ENCODE measurements at regions not wholly inside any gene's neighbourhood (a gene's known extent, or its start where the extent isn't known, plus 50 kb on each side); places are given as distances from the start of the nearest gene placed in this dataset.

DNA sequence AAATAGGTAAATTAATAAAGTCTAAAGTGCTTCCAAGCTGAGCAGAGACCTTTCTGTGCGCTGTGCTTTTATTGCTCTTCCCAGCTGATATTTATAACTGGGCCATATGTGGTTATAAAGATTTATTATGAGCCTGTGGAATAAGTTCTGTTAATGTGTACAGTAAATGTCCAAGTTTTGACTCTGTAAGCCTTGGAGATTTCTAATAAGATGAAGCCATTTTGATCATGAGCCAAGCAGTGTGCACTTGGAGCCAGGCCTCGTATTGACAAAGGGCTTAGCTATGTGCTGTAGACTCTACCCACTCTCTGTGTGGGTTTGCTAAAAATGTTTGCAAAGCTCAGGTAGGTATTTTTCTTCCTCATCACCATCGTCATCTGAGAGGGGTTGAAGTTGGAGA is 361.1 kb downstream of the FOXA2 start:
- Histone ChIP-seq H3K4me1 (no peaks in the 10 kb centered on the region), H3K27me3 (no peaks in the 10 kb centered on the region), H3K4me3 (no peak overlapping the region), H3K9me3 (no peaks in the 10 kb centered on the region), H3K36me3 (replicated peaks in 1 of 2; ENCODE audit: insufficient read depth in 1 of 2, low read depth in 2 of 2) (no peaks in the 10 kb centered on the region), H3K27ac (no peak overlapping the region)
- 56 to 65% methylated on average over 3 of the region's 3 CpGs for WGBS, 2 donors
- TF ChIP-seq, protein P1, sequence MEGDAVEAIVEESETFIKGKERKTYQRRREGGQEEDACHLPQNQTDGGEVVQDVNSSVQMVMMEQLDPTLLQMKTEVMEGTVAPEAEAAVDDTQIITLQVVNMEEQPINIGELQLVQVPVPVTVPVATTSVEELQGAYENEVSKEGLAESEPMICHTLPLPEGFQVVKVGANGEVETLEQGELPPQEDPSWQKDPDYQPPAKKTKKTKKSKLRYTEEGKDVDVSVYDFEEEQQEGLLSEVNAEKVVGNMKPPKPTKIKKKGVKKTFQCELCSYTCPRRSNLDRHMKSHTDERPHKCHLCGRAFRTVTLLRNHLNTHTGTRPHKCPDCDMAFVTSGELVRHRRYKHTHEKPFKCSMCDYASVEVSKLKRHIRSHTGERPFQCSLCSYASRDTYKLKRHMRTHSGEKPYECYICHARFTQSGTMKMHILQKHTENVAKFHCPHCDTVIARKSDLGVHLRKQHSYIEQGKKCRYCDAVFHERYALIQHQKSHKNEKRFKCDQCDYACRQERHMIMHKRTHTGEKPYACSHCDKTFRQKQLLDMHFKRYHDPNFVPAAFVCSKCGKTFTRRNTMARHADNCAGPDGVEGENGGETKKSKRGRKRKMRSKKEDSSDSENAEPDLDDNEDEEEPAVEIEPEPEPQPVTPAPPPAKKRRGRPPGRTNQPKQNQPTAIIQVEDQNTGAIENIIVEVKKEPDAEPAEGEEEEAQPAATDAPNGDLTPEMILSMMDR (IDR thresholded peaks at IDR 0.05) = no peak
- TF ChIP-seq POLR2A (IDR thresholded peaks at IDR 0.05) = no peak
- no peak for DNase-seq
- ATAC-seq = no peak
- intact Hi-C loops (cut with DNase I) = no loop called here

DNA sequence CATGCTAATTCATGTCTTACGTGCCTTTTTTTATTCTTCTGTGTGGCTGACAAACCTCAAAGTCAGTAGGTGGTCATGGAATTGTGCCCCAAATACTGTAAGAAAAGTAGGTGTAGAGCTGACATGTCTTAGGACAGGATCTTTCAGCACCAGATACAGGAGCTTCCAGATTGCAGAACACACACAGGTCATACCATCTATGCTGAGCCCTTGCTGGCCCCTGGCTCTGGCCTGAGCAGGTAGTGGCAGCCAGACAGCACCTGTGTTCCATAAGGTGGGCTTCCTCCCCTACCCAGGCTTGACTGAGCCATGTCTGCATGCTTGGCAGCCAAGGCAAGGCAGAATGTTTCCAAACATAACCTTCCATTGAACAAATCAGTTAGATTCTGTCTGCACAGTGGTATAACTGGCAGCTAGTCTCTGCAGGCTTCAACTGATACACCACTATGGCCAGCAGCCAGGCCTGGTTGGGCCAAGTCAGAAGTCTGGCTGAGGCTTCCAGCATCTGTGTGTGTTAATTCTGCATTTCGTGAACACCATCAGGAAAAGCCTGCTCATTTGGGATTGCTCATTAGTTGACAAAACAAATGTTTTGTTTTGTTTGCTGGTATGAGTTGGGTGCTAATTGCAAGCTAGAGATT is 366.5 kb downstream of the FOXA2 start:
- Histone ChIP-seq H3K36me3 (replicated peaks in 1 of 2; ENCODE audit: insufficient read depth in 1 of 2, low read depth in 2 of 2) (no peaks in the 10 kb centered on the region), H3K27me3 (no peaks in the 10 kb centered on the region)
- intact Hi-C loops (cut with DNase I) = no loop called here

DNA sequence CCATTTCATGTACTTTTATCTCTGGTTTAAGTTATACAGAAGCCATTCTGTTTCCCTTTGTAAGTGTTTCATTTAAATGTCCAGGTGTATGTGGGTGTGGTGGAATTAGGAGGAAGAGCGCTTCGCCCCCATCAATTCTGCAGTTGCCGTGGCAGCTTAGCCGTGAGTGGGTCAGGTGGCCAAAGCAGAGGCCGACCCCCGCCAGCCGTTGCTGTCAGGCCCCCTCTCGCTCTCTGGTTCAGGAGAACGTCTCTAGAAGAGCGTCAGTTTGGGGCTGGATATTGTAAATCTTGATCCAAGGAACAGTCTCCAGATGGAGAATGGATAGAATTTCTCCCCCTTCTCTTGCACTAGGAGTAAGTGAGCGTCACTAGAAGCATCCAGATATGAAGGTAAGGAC is 367.4 kb downstream of the FOXA2 start:
- H3K9me3 ChIP-seq = no peaks in the 10 kb centered on the region
- DNase-seq (no peak), ATAC-seq (no peak)
- no peak overlapping the region for H3K4me3 ChIP-seq
- intact Hi-C loops (cut with DNase I) = no loop called here
- TF ChIP-seq POLR2A (IDR thresholded peaks at IDR 0.05) = no peak
- TF ChIP-seq, protein P1 (IDR thresholded peaks at IDR 0.05) = no peak
- H3K36me3 ChIP-seq (replicated peaks in 1 of 2; ENCODE audit: insufficient read depth in 1 of 2, low read depth in 2 of 2) = no peaks in the 10 kb centered on the region
- H3K27me3 ChIP-seq = no peaks in the 10 kb centered on the region
- no peak overlapping the region for H3K27ac ChIP-seq
- 46 to 68% methylated on average over 9 to 11 of the region's 11 CpGs for WGBS, 2 donors
- no peaks in the 10 kb centered on the region for H3K4me1 ChIP-seq

More for the DNA sequence above, 366.5 kb downstream of the FOXA2 start:
- no peak for DNase-seq
- 72 to 73% methylated on average over 2 of the region's 2 CpGs for WGBS, 2 donors
- H3K4me3 ChIP-seq = no peak overlapping the region
- no peak for ATAC-seq
- no peaks in the 10 kb centered on the region for H3K9me3 ChIP-seq
- TF ChIP-seq, protein P1 (IDR thresholded peaks at IDR 0.05) = no peak
- no peak for TF ChIP-seq POLR2A (IDR thresholded peaks at IDR 0.05)
- H3K27ac ChIP-seq = no peak overlapping the region
- no peaks in the 10 kb centered on the region for H3K4me1 ChIP-seq

DNA sequence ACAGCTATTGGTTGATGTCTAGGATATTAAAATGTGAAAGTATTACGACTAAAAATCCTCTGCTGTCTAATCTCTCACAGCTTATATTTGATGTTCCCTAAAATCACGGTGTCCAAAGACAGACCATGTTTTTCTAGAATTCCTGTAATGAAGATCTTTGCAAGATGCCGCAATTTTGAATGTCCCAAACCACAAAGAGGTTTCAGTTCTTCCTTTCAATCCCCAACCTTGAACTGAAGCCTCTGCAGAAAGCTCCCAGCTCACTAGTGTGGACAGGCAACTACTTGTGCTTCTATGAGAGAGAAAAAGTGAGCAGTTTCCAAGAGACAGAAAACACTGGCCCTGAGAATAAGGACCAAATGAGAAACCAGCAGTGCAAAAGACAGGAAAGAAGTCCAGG is 370.1 kb downstream of the FOXA2 start:
- H3K27me3 ChIP-seq = no peaks in the 10 kb centered on the region
- H3K4me3 ChIP-seq = no peak overlapping the region
- WGBS, 2 donors = 57 to 59% methylated on average over 3 of the region's 3 CpGs
- intact Hi-C loops (cut with DNase I) = no loop called here
- no peak overlapping the region for H3K27ac ChIP-seq
- ATAC-seq = no peak
- H3K36me3 ChIP-seq (replicated peaks in 1 of 2; ENCODE audit: insufficient read depth in 1 of 2, low read depth in 2 of 2) = no peaks in the 10 kb centered on the region
- no peaks in the 10 kb centered on the region for H3K4me1 ChIP-seq
- H3K9me3 ChIP-seq = no peaks in the 10 kb centered on the region
- TF ChIP-seq, protein P1 (IDR thresholded peaks at IDR 0.05) = no peak
- no peak for TF ChIP-seq POLR2A (IDR thresholded peaks at IDR 0.05)
- DNase-seq = no peak

DNA sequence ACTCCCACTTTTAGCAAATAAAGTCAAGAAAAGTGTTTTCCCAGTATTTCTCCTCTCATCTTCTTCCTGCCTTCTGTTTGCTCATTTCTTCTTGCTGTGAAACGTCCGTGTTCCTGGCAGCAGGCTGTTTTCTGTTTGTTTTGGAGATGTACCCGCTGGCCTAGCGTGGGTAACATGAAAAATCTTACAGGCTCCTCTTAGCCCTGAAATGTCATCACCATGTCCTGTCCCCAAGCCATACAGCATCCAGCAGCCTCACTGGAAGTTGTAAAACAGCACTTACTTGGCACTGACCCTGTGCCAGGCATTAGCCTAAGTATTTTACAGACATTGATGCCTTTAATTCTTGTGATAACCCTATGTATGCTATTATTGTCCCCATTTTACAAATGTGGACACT is 371.1 kb downstream of the FOXA2 start:
- TF ChIP-seq POLR2A (IDR thresholded peaks at IDR 0.05) = no peak
- TF ChIP-seq, protein P1 (IDR thresholded peaks at IDR 0.05) = no peak
- Histone ChIP-seq H3K4me1 (no peaks in the 10 kb centered on the region), H3K36me3 (replicated peaks in 1 of 2; ENCODE audit: insufficient read depth in 1 of 2, low read depth in 2 of 2) (no peaks in the 10 kb centered on the region), H3K27me3 (no peaks in the 10 kb centered on the region), H3K4me3 (no peak overlapping the region), H3K9me3 (no peaks in the 10 kb centered on the region), H3K27ac (no peak overlapping the region)
- DNase-seq (no peak), ATAC-seq (no peak)
- WGBS, 2 donors = 28 to 29% methylated on average over 4 of the region's 4 CpGs
- intact Hi-C loops (cut with DNase I) = no loop called here

Measured in body of pancreas (tissue), 4 donors.